Astrocyte (in vitro differentiated cells and primary cell): ENCODE measurements at regions not wholly inside any gene's neighbourhood (a gene's known extent, or its start where the extent isn't known, plus 50 kb on each side); places are given as distances from the start of the nearest gene placed in this dataset.

ENCODE experiments used
- DNase-seq: peaks from one replicate; pipeline ENCODE4 v3.0.0-alpha.2; 2010; ENCODE audit warnings: low read depth
- FAIRE-seq: peaks from 2 replicates; lab custom pipeline; 2011; peaks lifted over from hg19 to GRCh38; lab: Jason Lieb, UNC
- H2AFZ ChIP-seq: 2 replicates; pipeline ENCODE4 v1.6.0; 2012; ENCODE audit warnings: low read depth, low read length, inconsistent platforms
- H3K27ac ChIP-seq: 2 replicates; pipeline ENCODE4 v1.5.1; 2011; ENCODE audit warnings: low read depth, low read length, inconsistent platforms
- H3K27me3 ChIP-seq: 2 replicates; pipeline ENCODE4 v1.6.0; 2011; ENCODE audit warnings: low read length, inconsistent platforms; ENCODE audit not compliant: insufficient read depth
- H3K36me3 ChIP-seq: 2 replicates; pipeline ENCODE4 v1.5.1; 2011; ENCODE audit warnings: low read length, inconsistent platforms; ENCODE audit not compliant: insufficient read depth
- H3K4me1 ChIP-seq: 2 replicates; pipeline ENCODE4 v1.5.1; 2011; ENCODE audit warnings: low read length, inconsistent platforms; ENCODE audit not compliant: insufficient read depth
- H3K4me2 ChIP-seq: 2 replicates; pipeline ENCODE4 v1.6.0; 2012; ENCODE audit warnings: low read length, inconsistent platforms
- H3K4me3 ChIP-seq: 2 replicates; pipeline ENCODE4 v1.5.1; 2011; ENCODE audit warnings: low read depth, mild to moderate bottlenecking, low read length, inconsistent platforms; ENCODE audit not compliant: insufficient read depth
- H3K79me2 ChIP-seq: 2 replicates; pipeline ENCODE4 v1.6.0; 2012; ENCODE audit warnings: mild to moderate bottlenecking, low read length, inconsistent platforms; ENCODE audit not compliant: insufficient read depth
- H3K9ac ChIP-seq: 2 replicates; pipeline ENCODE4 v1.6.0; 2012; ENCODE audit warnings: mild to moderate bottlenecking, low read length, inconsistent platforms
- H3K9me3 ChIP-seq: 2 replicates; pipeline ENCODE4 v1.5.1; 2012; ENCODE audit warnings: low read depth, mild to moderate bottlenecking, low read length, inconsistent platforms; ENCODE audit not compliant: insufficient read depth
- H4K20me1 ChIP-seq: 2 replicates; pipeline ENCODE4 v1.6.0; 2012; ENCODE audit warnings: low read length, inconsistent platforms; ENCODE audit not compliant: insufficient read depth
- H3K27ac Mint-ChIP-seq: one replicate; pipeline ENCODE4 v1.8.0; 2021; ENCODE audit warnings: mild to moderate bottlenecking, mixed read lengths; ENCODE audit not compliant: unreplicated experiment
- H3K27me3 Mint-ChIP-seq: one replicate; pipeline ENCODE4 v1.8.0; 2021; ENCODE audit warnings: low read depth, mixed read lengths; ENCODE audit not compliant: unreplicated experiment
- H3K36me3 Mint-ChIP-seq: one replicate; pipeline ENCODE4 v1.8.0; 2021; ENCODE audit warnings: low read depth, mixed read lengths; ENCODE audit not compliant: unreplicated experiment
- H3K4me1 Mint-ChIP-seq: one replicate; pipeline ENCODE4 v1.8.0; 2021; ENCODE audit warnings: low read depth, mixed read lengths; ENCODE audit not compliant: unreplicated experiment
- H3K4me3 Mint-ChIP-seq: one replicate; pipeline ENCODE4 v1.8.0; 2021; ENCODE audit warnings: mild to moderate bottlenecking, moderate library complexity, mixed read lengths; ENCODE audit not compliant: unreplicated experiment
- H3K9me3 Mint-ChIP-seq: one replicate; pipeline ENCODE4 v1.8.0; 2021; ENCODE audit warnings: mild to moderate bottlenecking, mixed read lengths; ENCODE audit not compliant: unreplicated experiment
- EZH2 ChIP-seq: IDR thresholded peaks from 2 replicates; pipeline ENCODE4 v1.6.1; 2012; ENCODE audit warnings: mild to moderate bottlenecking, low read length, inconsistent platforms; ENCODE audit not compliant: insufficient read depth
- TF ChIP-seq, protein P1 (sequence below): IDR thresholded peaks from 2 replicates; pipeline ENCODE4 v1.5.1; 2011; ENCODE audit warnings: low read depth, mild to moderate bottlenecking, inconsistent platforms, low read length, moderate library complexity; ENCODE audit not compliant: insufficient read depth

DNA sequence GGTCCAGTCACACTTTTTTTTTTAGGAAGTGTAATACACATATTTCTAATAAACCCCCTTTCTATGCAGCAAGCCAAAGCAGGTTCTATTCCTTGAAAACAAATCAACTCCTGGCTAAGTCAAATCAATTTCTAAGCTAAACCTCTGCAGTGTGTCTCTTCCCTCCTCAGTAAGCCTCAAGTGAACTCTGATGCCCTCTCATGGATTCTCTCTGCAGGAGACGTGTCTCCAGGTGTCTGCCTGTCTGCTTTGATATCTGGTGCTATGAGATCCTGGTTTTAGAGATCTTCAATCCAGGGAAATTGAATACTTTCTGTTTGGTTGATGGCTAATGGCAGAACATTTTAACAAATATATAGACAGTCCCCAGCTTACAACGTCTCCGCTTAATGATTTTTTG, 791.7 kb downstream of the AACS start:
- H3K4me2 ChIP-seq = no peak overlapping the region
- no peaks in the 10 kb centered on the region for H3K4me1 Mint-ChIP-seq
- H3K9ac ChIP-seq = no peak overlapping the region
- H3K4me1 ChIP-seq = no peaks in the 10 kb centered on the region
- no peaks in the 10 kb centered on the region for H4K20me1 ChIP-seq
- H3K9me3 ChIP-seq = no peaks in the 10 kb centered on the region
- no peaks in the 10 kb centered on the region for H3K36me3 ChIP-seq
- DNase-seq (no peak), FAIRE-seq (no peak)
- no peaks in the 10 kb centered on the region for H3K27me3 ChIP-seq
- TF ChIP-seq EZH2 = no peak
- TF ChIP-seq, protein P1, sequence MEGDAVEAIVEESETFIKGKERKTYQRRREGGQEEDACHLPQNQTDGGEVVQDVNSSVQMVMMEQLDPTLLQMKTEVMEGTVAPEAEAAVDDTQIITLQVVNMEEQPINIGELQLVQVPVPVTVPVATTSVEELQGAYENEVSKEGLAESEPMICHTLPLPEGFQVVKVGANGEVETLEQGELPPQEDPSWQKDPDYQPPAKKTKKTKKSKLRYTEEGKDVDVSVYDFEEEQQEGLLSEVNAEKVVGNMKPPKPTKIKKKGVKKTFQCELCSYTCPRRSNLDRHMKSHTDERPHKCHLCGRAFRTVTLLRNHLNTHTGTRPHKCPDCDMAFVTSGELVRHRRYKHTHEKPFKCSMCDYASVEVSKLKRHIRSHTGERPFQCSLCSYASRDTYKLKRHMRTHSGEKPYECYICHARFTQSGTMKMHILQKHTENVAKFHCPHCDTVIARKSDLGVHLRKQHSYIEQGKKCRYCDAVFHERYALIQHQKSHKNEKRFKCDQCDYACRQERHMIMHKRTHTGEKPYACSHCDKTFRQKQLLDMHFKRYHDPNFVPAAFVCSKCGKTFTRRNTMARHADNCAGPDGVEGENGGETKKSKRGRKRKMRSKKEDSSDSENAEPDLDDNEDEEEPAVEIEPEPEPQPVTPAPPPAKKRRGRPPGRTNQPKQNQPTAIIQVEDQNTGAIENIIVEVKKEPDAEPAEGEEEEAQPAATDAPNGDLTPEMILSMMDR = no peak
- peaks cover 21% of the 10 kb centered on the region for H3K9me3 Mint-ChIP-seq
- H2AFZ ChIP-seq = no peak overlapping the region
- H3K79me2 ChIP-seq = no peaks in the 10 kb centered on the region
- H3K27ac ChIP-seq = no peak overlapping the region
- no peak overlapping the region for H3K27ac Mint-ChIP-seq
- H3K27me3 Mint-ChIP-seq = no peaks in the 10 kb centered on the region
- H3K4me3 Mint-ChIP-seq = no peak overlapping the region
- H3K36me3 Mint-ChIP-seq = no peaks in the 10 kb centered on the region
- no peak overlapping the region for H3K4me3 ChIP-seq

- H3K27ac ChIP-seq = no peak overlapping the region
- H3K9me3 ChIP-seq = no peaks in the 10 kb centered on the region
- no peak overlapping the region for H3K27ac Mint-ChIP-seq
- no peaks in the 10 kb centered on the region for H3K27me3 Mint-ChIP-seq
- H3K27me3 ChIP-seq = no peaks in the 10 kb centered on the region
- no peak overlapping the region for H3K9ac ChIP-seq
- H4K20me1 ChIP-seq = no peaks in the 10 kb centered on the region
- no peaks in the 10 kb centered on the region for H3K36me3 ChIP-seq
- DNase-seq = no peak
- H3K4me3 Mint-ChIP-seq = no peak overlapping the region
- H3K4me1 ChIP-seq = no peaks in the 10 kb centered on the region
- H3K4me1 Mint-ChIP-seq = no peaks in the 10 kb centered on the region
- no peak overlapping the region for H2AFZ ChIP-seq
- no peak for FAIRE-seq
- no peak overlapping the region for H3K4me3 ChIP-seq
- no peaks in the 10 kb centered on the region for H3K36me3 Mint-ChIP-seq
- TF ChIP-seq, protein P1 = no peak
- TF ChIP-seq EZH2 = no peak
- no peaks in the 10 kb centered on the region for H3K79me2 ChIP-seq
- H3K9me3 Mint-ChIP-seq = peaks cover 13% of the 10 kb centered on the region
- H3K4me2 ChIP-seq = no peak overlapping the region
These were observed 795.5 kb downstream of the AACS start for GRCh38 chr12:125860672-125861288.
